Neural progenitor cell (in vitro differentiated cells): ENCODE measurements at regions not wholly inside any gene's neighbourhood (a gene's known extent, or its start where the extent isn't known, plus 50 kb on each side); places are given as distances from the start of the nearest gene placed in this dataset.

Experiments
- EZH2phosphoT487 ChIP-seq: fragments of 200-600 bp; sonication (generic); IDR thresholded peaks from 2 replicates; pipeline ENCODE4 v1.6.1; 2017; ENCODE audit warnings: antibody characterized with exemption
- TF ChIP-seq, protein P1 (sequence below): fragments of 200-600 bp; sonication (generic); IDR thresholded peaks from 2 replicates; pipeline ENCODE4 v1.5.1; 2017; ENCODE audit warnings: antibody characterized with exemption, mild to moderate bottlenecking

GRCh38 chr2:226064932-226065570 is 665.5 kb downstream of the NYAP2 start:
- TF ChIP-seq, protein P1, sequence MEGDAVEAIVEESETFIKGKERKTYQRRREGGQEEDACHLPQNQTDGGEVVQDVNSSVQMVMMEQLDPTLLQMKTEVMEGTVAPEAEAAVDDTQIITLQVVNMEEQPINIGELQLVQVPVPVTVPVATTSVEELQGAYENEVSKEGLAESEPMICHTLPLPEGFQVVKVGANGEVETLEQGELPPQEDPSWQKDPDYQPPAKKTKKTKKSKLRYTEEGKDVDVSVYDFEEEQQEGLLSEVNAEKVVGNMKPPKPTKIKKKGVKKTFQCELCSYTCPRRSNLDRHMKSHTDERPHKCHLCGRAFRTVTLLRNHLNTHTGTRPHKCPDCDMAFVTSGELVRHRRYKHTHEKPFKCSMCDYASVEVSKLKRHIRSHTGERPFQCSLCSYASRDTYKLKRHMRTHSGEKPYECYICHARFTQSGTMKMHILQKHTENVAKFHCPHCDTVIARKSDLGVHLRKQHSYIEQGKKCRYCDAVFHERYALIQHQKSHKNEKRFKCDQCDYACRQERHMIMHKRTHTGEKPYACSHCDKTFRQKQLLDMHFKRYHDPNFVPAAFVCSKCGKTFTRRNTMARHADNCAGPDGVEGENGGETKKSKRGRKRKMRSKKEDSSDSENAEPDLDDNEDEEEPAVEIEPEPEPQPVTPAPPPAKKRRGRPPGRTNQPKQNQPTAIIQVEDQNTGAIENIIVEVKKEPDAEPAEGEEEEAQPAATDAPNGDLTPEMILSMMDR: no peak
- no peak for TF ChIP-seq EZH2phosphoT487
